ENCODE measurements at regions not wholly inside any gene's neighbourhood (a gene's known extent, or its start where the extent isn't known, plus 50 kb on each side); places are given as distances from the start of the nearest gene placed in this dataset.
A peak's percentile ranks its signal among the peaks of the same experiment; 100 is the strongest.
"Not testable (repeated sequence)": the region's sequence is repeated elsewhere in the genome, so short reads cannot be mapped to it uniquely, and the experiment has no call there.

DNA sequence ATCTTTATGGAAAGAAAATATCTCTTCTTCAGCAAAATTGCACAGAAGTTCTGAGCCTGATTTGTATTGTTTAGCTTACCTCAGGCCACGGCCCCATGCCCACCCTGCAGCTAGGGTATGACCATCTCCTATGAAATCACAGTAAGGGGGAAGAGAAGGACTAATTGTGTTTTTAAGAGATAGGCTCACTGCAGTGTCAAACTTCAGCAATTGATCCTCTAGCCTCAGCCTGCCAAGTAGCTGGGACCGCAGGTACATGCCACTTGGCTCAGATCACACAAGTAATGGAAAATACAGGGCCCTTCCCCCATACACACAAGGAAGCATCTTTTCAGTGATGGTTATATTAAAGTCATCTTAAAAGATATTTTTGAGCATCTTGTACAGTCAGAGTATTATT is 60.0 kb downstream of the DMAC1 start:
- no peak for DNase-seq

DNA sequence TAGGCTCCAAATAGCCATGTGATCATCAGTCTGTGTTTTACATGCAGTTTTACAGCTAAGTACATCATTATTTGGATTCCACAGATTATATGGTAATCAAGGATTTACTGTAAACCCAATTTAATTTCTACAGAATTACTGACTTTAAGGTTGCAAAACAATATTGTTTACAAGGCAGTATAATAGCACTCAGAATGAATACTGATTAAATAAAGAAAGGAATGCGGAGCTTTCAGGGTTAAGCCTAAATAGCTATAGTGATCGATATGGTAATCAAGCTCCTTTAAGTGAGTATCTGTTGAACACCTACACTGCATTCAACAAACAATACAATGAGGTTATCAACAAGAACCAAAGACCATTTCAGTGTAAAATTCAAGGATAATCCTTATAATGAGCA is 64.3 kb downstream of the DMAC1 start:
- no peak for DNase-seq

DNA sequence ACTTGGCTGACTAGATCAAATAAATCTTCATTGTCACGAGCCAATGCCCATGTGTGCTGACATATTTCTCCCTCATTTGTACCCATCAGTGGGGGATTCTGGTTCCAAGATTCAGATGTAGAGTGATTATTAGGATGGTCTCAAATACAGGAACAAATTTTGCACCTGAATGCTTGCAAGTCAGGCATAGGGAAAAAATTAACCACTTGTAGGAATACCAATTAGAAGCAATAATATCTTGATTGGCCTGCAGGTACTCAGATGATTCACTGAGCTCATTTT is 69.5 kb downstream of the DMAC1 start:
- DNase-seq, result no peak

DNA sequence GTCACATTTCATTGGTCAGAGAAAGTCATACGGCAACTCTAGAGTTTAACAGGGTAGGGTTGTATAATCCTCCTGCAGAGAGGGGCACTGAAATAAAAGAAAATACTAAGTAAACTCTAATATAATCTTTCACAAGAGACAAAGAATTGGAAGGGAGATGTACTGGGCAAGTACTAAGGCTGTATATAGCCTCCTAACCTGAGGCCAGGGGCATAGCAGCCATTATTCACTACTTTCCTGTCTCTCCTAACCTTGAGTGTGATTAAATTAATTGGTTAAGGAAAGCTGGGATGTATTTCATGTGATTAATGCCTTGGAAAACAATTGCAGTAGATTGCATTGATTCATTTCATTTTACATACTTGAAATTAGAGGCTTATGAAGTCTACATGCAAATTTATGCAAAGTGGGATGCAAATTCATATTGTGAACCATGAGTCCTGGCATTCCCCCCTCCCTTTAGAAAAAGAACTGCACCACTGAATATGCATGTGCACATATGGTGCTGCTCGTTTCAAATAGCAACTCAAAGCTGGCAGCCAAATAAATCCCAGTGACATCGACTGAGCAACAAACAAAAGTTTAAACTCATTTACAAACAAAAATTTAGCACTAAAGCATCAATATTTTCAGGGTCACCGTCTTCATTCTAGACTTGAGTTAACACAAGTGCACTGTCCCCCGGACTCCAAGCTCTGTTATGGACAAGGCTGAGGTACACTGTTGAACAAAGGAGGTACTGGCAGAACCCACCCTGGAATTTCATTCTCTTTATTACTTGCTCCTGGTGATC is 70.0 kb downstream of the DMAC1 start:
- DNase-seq, result no peak

DNA sequence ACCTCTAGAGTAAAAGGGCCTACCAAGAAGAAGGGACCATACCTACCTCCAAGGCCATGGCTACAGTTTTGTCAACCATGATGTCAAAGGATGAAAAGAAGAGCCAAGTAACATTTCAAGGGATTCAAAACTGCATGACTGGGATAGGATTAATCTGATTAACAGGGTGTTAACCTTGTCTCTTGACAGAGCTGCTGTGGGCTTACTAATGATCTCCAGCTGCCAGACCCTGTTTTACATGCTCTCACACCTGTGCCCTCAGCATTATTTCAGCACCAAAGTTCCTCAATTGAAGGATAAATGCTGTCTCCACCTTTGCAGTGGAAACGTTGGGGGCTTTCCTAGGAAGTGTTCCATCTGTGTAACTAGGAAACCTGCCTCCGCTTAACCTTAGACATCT is 78.3 kb downstream of the DMAC1 start:
- DNase-seq, result peak; percentile 80 to 88

DNA sequence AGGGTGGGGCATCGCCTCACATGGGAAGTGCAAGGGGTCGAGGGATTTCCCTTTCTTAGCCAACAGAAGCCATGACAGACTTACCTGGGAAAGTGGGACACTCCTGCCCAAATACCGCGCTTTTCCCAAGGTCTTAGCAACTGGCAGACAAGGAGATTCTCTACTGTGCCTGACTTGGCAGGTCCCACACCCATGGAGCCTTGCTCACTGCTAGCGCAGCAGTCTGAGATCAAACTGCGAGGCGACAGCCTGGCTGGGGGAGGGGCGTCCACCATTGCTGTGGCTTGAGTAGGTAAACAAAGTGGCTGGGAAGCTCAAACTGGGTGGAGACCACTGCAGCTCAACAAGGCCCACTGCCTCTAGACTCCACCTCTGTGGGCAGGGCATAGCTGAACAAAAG is 86.5 kb downstream of the DMAC1 start:
- not testable (repeated sequence) for DNase-seq

DNA sequence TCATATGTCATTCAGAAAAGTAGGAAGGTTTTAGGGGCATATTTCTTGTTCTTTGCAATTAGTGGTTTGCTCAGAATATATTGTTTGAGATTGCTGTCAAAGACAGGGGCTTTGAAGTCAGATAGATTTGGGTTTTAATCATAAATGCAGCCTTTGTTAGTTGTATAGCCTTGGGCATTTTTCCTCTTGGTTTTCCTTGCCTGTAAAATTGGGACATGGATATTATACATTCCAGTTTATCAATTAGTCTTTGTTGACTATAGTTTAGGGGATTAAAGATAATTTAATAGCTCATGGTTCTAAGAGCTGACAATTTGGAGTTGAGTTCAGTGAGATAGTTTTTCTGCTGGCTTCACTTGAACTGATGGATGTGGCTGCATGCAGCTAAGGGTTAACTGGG is 88.9 kb downstream of the DMAC1 start:
- DNase-seq, result no peak

DNA sequence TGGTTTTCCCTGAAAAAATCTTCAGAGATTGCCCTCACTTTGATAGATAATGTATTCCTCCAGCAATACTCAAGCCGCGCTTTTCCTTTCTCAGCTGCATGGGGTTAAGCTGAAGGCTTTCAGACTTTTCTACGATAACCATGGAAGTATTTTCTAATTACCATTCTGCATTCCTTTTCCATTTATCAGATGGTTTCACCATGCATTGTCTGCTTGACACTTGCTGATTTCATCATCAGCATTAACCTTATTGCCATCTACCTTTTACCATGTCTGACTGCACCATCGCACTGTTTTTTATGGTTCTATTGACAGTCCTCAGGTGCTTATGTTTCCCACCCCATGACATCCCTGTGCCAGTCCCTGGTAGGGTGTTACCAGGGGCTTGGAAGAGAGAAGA is 91.6 kb downstream of the DMAC1 start:
- DNase-seq, result no peak

DNA sequence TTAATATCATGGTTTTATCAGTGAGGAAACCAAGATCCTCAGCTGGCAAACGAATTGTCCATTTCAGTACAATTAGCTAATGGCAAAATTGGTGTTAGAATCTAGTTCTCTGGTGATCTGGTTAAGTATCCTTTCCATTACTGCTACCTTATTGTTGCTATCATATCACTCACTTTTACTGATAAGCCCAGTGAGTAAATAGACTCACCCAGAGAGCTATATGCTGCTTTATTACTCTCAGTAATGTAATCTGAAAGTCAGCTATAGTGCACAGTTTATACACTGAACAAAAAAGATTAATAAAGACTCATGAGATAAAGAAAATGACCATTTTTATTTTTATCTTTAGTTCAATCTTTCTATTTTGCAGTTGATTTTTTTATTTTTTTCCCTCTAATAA is 95.0 kb downstream of the DMAC1 start:
- DNase-seq, result no peak

DNA sequence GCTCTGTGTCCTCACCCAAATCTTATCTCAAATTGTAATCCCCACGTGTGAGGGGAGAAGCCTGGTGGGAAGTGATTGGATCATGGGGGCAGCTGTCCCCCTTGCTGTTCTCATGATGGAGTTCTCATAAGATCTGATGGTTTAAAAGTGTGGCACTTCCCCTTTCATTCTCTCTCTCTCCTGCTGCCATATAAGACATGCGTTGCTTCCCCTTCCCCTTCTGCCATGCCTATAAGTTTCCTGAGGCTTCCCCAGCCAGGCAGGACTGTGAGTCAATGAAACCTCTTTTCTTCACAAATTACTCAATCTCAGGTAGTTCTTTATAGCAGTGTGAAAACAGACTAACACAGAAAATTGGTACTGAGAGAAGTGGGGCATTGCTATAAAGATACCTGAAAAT is 107.7 kb downstream of the DMAC1 start:
- DNase-seq, result no peak

DNA sequence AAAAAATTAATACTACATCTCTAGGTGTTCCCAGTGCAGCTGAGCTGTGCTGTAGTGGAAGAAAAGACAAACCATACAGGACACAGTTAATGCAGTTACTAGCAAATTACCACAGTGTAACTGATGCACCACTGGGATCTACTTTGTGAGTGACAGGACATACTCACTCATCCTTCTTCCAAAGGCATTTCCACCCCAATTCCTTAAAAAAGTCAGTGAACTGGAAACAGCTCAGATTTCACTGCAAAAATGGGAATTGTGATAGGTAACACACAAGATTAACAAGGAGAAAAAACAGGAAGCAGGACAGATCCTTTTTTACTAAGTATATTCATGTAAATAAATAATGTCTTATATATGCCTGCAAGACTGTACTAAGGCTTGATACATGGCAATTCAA is 109.6 kb downstream of the DMAC1 start:
- no peak for DNase-seq

DNA sequence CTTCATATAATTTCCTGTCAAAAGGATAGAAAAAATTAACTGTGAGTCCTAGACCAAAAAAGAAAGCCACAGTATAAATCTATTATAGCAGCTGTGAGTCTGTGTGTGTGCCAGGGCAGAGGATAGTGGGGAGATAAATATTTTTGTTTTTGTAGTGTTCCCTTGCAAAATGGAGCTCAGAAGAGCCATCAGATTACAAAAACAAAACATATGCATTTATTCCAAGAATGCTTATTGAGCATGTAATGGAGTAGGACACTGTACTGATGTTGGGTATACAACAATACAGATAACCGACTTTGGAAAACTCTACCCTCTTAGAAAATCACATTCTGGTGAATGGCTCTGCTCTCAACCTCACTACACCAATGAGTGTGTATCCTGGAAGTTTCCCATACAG is 111.0 kb downstream of the DMAC1 start:
- DNase-seq, result no peak

DNA sequence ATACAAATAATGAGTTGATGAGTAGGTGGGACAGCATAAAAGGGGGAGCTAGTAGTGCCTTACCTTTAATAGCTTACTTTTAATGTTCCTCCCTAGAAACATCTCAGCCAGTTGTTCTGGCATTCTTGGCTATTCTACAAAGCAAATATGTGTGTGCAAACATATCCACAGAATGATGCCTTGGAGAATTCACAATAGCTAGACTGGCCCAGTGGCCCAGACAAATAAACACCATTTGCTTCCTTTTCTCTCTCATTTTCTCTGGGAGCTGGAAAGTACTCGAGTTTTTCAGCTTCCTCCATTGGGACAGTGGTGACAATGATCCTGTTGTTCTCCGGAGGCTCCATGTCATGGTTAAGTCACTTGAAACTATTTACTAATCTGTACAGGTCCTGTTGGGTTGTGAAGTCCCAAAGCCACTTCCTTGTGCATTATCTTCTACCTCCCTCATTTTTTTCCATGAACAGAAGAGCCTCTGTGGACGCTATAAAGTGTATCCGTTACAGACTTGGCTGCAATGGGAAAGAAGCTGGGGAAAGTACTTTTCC is 122.9 kb downstream of the DMAC1 start:
- no peak for DNase-seq

DNA sequence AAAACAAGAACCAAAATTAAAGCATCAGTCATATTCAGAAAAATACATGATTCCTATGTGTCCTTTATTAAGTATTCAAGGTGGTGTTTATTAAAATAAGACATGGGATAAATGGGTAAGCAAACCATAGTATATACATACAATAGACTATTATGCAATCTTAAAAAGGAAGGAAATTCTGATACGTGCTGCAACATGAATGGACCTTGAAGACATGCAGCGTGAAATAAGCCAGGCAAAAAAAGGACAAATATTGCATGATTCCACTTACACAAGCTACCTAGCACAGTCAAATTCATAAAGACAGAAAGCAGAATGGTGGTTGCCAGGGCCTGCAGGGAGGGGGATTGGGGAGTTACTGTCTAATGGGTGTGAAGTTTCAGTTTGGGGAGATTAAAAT is 127.7 kb downstream of the DMAC1 start:
- no peak for DNase-seq

DNA sequence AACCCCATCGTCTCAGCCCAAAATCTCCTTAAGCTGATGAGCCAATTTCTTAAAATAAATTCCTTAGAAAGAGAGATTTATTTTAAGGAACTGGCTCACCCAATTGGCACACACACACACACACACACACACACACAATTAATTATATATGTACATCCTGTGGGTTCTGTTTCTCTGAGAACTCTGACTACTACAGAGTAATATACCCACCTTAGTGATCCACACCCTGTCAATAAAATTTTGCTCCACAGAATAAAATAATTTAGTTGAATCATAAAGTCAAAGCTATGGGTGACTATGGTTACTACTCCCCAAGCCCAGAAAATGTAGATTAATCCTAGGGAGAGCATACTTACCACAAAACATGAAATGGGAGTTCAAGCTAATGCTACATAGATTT is 131.0 kb downstream of the DMAC1 start:
- no peak for DNase-seq

DNA sequence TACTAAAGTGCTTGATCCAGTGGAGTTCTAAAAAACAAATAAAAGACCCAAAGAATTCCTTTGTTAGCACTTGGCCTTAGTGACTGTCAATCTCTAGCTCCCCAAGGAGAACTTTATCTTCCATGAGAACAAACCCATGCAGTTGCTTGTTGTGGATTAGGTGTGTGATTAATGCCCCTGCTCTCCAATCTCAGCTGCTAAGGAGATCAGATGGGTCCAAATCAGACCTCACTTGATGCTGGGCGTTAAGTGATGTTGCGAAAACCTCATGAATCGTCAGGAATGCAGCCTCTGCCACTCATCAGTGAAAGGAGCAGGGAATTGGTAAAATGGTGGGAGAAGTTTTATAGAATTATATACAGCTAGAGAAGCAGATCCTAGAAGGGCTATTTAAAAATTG is 133.7 kb downstream of the DMAC1 start:
- no peak for DNase-seq

DNA sequence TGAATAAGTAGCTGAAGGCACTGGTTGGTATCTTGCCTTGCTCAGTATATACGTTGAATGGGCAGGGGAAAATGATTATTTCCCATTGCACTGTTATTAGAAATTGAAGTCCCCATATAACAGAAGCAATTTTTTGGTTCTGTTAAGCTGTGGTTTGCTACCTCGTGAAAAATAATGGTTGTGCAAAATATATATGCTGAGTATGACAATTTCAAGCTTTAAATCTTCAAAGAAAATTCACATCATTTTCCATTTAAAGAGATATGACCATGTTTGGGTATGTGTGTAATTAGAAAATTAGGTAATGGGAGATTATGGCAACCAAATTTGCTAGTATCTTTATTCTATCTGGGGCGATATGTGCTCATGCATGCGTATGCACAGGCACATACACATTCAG is 139.8 kb downstream of the DMAC1 start:
- DNase-seq, result no peak

DNA sequence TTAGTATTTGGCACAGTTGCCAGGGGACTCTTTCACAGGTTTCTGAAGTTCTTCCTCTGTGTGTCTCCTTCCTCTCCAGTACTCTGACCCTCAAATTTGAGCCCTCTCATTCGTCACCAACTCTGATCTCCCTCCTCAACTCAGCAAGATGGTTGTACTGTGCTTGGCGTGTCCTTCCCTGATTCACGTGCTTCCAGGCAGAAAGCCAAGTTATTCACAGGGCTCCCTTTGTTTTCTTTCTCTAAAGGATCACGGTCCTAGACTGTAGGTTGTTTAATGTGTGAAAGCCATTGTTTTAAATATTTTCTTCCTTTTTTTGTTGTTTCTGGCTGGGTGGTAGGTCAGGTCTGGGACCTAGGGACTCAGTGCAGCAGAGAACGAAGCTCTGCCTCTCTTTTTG is 142.9 kb downstream of the DMAC1 start:
- no peak for DNase-seq

DNA sequence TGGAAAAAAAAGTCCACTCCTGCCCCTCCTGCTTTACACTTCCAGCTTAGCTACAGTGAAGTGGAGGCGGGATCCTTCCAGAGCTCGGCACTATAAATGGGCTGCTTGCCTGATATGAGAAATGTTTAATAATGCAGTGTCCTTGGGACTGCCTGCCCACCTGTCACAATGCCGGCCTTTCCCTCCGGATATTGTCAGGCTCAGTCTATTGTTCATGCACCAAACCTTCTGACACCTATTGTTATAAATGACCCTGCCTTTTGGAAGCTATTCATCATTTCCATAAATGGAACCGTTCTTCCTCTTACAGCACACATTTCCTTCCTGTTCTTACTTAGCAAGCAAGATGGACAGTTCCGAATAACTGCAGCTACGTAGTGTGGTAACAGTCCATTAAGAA is 146.3 kb downstream of the DMAC1 start:
- no peak for DNase-seq

DNA sequence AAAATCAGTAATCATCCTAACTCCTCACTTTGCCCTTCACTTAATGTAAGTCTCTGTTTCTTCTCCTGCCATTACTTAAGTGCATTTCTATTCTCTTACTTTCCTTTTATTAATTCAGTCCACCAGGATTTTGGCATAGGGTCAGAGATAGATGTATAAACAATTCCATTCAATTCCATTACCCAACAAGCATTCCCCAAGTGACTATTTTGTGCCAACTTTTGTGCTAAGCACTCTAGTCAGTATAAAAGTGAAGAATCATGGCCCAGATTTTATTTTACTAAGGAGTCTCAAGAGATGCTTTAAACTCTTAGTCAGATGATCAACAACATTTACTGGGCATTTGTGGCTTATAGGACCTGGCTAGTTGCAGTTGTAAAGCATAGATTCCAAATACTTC is 159.3 kb downstream of the DMAC1 start:
- DNase-seq, result no peak

DNA sequence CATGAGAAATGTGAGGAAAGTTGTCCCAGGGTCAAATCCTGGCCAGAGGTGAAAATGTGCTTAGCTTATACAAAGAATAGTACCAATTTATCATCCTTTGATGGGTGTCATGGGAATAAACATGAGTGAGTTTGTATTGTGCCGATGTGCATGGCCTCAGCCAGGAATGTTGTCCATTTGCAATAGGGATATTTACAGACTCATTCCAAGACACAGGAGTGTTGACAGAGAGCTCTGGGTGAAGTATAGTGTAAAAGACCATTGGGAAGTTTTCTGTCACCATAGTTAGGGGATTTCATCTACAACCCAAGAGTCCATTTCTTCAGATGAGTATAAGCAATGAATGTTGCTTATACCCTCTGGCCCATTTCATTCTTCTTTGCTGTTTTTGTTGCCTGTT is 160.1 kb downstream of the DMAC1 start:
- DNase-seq, result no peak

DNA sequence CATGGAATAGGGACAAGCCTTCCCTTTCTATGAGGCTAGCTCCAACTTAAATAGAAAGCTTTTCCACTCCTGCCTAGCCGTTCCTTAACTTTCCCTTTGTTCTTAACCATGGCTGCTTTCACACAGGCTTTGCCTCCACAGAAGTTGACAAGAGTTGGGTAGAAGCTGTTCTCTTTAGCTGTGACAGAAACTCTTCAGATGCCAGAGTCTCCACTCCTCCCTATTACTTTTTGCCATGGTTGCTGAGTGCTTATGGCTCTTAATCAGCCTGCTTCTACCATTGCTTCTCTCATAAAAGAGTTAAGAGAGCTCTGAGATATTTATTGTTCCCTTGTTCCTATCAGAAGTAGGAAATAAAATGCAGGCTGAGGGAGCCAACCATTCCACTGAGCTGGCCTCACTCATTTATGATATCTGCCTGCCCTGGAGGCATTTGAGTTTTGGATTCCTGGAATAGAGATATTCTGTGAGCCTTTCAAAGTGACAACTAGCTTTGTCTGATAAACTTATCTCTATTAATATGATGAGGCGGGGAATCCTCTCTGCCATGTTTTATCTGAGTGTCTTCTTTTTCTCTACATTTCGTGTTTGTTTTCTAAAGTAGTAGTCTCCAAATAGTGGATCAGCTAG is 162.6 kb downstream of the DMAC1 start:
- no peak for DNase-seq

DNA sequence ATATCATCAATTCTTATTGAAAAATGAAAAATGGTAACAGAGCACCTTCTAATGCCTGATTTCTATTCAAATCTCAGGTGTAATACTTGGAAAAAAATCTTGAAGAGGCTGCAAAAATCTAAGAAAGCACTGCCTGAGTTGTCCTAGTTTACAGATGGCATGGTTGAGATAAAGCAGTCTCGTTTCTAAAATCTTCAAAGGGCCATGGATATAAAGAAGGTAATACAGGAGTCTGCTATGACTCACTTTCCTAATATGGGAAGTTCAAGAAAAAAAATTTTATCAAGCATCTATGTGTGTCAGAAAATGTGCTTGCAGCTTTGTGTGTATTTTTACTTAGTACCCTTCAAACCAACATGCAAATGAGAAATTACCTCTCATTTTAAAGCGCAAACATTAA is 163.3 kb downstream of the DMAC1 start:
- DNase-seq, result no peak

DNA sequence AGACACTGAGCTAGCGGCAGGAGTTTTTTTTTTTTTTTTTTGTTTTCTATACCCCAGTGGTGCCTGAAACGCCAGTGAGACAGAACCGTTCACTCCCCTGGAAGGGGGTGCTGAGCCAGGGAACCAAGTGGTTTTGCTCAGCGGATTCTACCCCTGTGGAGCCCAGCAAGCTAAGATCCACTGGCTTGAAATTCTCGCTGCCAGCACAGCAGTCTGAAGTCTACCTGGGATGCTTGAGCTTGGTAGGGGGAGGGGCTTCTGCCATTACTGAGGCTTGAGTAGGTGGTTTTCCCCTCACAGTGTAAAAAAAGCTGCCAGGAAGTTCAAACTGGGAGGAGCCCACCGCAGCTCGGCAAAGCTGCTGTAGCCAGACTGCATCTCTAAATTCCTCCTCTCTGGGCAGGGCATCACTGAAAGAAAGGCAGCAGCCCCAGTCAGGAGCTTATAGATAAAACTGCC is 173.0 kb downstream of the DMAC1 start:
- DNase-seq, result not testable (repeated sequence)

DNA sequence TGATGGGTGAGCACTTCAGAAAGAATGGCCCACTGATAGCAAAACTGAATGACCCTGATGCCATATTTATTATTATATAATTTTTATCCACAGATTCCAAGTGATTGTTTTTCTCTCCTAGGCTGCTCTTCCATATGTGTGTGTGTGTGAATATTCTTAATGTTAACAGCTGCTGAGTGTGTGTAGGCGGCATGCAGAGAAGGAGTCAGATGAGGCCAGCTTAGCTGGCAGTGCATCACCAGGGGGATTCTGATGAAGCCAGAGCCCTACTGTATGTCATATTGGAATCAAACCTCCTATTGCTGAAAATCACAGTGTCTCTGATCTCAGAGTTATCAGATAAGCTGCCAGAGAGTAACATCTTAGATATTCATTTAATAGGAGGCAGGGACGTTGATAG is 177.1 kb downstream of the DMAC1 start:
- no peak for DNase-seq
